ENCODE measurements at regions not wholly inside any gene's neighbourhood (a gene's known extent, or its start where the extent isn't known, plus 50 kb on each side); places are given as distances from the start of the nearest gene placed in this dataset.

DNA sequence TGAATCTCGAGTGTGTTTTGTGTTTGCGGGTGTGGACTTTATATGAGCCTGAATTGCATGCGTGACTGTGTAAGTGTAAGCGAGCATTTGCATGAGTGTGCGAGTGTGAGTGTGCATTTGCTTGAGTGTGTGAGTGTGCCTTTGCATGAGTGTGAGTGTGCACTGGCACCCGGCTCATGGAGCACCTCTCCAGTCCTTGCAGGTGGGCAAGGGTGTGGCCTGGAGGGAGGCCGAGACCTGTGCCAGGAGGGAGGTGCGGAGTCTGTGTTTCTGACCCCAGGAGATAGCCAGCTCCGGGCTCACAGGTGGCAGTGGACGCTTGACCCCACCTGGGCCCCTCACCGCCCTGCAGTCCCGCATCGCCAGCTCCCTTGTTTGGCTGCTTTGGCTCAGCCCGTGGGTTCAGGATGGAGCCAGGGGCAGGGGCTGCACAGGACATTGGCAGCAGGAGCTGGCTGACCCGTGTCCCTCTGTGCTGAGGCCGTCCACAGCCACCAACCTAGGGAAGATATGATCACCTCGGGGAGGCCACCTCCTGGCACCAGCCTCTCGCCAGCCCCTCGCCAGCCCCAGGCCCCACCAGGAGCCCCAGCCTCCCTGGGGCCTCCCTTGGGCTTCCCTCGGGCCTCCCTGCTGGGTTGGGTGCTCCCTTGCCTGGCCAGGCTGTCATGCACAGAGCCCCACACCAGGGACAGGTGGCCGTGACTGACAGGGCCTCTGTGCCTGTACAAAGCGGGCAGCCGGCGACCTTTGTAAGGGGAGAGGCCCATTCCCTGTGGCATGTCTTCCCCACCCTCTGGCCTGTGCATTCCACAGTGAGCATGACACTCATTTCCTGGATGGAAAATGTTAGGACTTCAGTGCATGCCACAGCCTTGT, 81.6 kb downstream of the PTGR3 start:
- Histone ChIP-seq H2AFZ (no peak overlapping the region), H3K4me1 (ENCODE audit: insufficient read depth) (peaks cover 10% of the 10 kb centered on the region), H3K27ac (peak overlapping the region; percentile 99), H3K4me3 (no peak overlapping the region), H3K9me3 (ENCODE audit: low read depth) (no peaks in the 10 kb centered on the region), H3K27me3 (no peaks in the 10 kb centered on the region), H4K20me1 (ENCODE audit: insufficient read depth, poor library complexity, severe bottlenecking) (no peaks in the 10 kb centered on the region), H3K36me3 (replicated peaks; ENCODE audit: insufficient read depth, low read depth) (no peaks in the 10 kb centered on the region), H3K79me2 (no peaks in the 10 kb centered on the region), H3K9me2 (replicated peaks; ENCODE audit: insufficient read depth) (no peaks in the 10 kb centered on the region), H3K4me2 (no peak overlapping the region)
- 89% methylated on average over 23 of the region's 24 CpGs for WGBS (ENCODE audit: low lambda C conversion rate, missing lambda C conversion rate)
- TF ChIP-seq, protein P1, sequence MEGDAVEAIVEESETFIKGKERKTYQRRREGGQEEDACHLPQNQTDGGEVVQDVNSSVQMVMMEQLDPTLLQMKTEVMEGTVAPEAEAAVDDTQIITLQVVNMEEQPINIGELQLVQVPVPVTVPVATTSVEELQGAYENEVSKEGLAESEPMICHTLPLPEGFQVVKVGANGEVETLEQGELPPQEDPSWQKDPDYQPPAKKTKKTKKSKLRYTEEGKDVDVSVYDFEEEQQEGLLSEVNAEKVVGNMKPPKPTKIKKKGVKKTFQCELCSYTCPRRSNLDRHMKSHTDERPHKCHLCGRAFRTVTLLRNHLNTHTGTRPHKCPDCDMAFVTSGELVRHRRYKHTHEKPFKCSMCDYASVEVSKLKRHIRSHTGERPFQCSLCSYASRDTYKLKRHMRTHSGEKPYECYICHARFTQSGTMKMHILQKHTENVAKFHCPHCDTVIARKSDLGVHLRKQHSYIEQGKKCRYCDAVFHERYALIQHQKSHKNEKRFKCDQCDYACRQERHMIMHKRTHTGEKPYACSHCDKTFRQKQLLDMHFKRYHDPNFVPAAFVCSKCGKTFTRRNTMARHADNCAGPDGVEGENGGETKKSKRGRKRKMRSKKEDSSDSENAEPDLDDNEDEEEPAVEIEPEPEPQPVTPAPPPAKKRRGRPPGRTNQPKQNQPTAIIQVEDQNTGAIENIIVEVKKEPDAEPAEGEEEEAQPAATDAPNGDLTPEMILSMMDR (IDR thresholded peaks at IDR 0.05; ENCODE audit: poor library complexity): no peak
- no peak for TF ChIP-seq EZH2phosphoT487 (IDR thresholded peaks at IDR 0.05; ENCODE audit: low read depth, severe bottlenecking, unreplicated experiment)
- TF ChIP-seq EZH2 (IDR thresholded peaks at IDR 0.05; ENCODE audit: borderline replicate concordance): no peak
- DNase-seq (ENCODE audit: low spot score): peak; percentile 78

DNA sequence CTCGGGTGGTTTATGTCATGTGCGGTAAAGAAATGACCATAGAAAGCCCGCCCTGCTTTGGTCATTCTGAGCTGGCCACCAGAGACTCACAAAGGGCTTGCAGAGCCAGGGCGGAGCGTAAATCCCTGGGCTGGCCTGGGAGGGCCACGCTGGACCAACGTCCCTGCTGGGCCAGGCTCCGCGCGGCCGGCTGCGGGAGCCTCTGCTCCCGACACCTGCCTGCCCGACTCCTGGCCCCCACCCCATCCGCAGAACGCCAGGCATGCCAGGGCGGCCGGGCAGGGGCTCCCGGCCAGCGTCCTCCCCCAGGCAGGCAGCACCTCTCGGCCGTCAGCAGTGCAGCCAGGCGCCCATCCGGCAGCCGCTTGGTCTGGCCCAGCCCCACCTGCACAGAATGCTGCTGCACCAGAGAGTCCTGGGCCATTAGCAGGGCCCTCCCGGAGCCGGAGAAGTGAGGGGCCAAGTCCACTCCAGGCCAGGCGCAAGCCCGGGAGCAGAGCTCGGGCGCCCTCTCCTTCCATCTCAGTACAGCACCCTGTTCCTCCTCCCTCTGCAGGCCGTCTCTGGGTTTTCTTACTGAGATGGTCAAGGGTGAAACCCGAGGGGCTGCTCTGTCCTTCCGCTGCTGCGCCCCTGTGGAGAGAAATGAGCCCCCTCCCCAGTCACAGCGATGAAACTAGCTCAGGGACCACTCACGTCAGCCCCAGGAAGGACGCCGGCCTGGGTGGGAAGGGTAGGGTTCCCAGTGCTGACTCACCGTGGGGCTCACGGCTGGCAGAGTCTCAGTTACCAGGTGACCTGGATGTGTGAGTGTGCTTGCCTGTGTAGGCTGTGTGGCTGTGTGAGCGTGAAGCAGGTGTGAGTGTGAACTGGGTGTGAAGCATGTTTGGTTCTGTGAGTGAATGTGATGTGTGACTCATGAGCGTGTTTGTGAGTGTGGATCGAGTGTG, 83.3 kb downstream of the PTGR3 start:
- DNase-seq (ENCODE audit: low spot score): no peak
- TF ChIP-seq EZH2 (IDR thresholded peaks at IDR 0.05; ENCODE audit: borderline replicate concordance) (no peak), EZH2phosphoT487 (IDR thresholded peaks at IDR 0.05; ENCODE audit: low read depth, severe bottlenecking, unreplicated experiment) (no peak)
- TF ChIP-seq, protein P1 (IDR thresholded peaks at IDR 0.05; ENCODE audit: poor library complexity): no peak
- no peak overlapping the region for H3K4me2 ChIP-seq

DNA sequence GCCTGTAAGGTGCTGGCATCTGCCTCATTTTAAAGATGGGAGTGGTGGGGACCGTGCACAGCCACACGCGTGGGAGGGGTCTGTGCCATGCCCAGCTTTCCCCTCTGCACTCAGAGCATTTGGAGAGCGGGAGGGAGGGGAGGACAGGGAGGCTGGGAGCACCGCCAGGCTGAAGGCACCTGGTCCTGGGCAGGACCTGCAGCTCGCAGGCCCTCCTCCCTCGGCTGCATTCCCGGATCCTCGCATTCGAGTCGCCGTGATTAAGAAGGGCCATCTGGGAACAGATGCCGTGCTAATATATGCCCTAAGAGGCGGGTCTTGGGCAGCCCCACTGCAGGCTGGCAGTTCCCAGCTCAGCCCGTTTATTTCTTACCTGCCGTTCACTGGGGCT, 84.0 kb downstream of the PTGR3 start:
- no peak for DNase-seq (ENCODE audit: low spot score)
- no peak for TF ChIP-seq EZH2phosphoT487 (IDR thresholded peaks at IDR 0.05; ENCODE audit: low read depth, severe bottlenecking, unreplicated experiment)
- TF ChIP-seq, protein P1 (IDR thresholded peaks at IDR 0.05; ENCODE audit: poor library complexity): no peak
- no peaks in the 10 kb centered on the region for H3K79me2 ChIP-seq
- no peak overlapping the region for H3K4me3 ChIP-seq
- no peaks in the 10 kb centered on the region for H3K9me2 ChIP-seq (replicated peaks; ENCODE audit: insufficient read depth)
- no peaks in the 10 kb centered on the region for H4K20me1 ChIP-seq (ENCODE audit: insufficient read depth, poor library complexity, severe bottlenecking)
- no peak overlapping the region for H3K4me2 ChIP-seq
- H3K27me3 ChIP-seq: no peaks in the 10 kb centered on the region
- peaks cover 10% of the 10 kb centered on the region for H3K4me1 ChIP-seq (ENCODE audit: insufficient read depth)
- H3K27ac ChIP-seq: no peak overlapping the region
- no peak overlapping the region for H2AFZ ChIP-seq
- 95% methylated on average over 15 of the region's 16 CpGs for WGBS (ENCODE audit: low lambda C conversion rate, missing lambda C conversion rate)
- no peaks in the 10 kb centered on the region for H3K9me3 ChIP-seq (ENCODE audit: low read depth)
- H3K36me3 ChIP-seq (replicated peaks; ENCODE audit: insufficient read depth, low read depth): no peaks in the 10 kb centered on the region

More for the DNA sequence above, 83.3 kb downstream of the PTGR3 start:
- peaks cover 10% of the 10 kb centered on the region for H3K4me1 ChIP-seq (ENCODE audit: insufficient read depth)
- WGBS (ENCODE audit: low lambda C conversion rate, missing lambda C conversion rate): 92% methylated on average over 43 of the region's 44 CpGs
- H3K9me2 ChIP-seq (replicated peaks; ENCODE audit: insufficient read depth): no peaks in the 10 kb centered on the region
- H3K4me3 ChIP-seq: no peak overlapping the region
- no peaks in the 10 kb centered on the region for H4K20me1 ChIP-seq (ENCODE audit: insufficient read depth, poor library complexity, severe bottlenecking)
- H3K36me3 ChIP-seq (replicated peaks; ENCODE audit: insufficient read depth, low read depth): no peaks in the 10 kb centered on the region
- no peaks in the 10 kb centered on the region for H3K79me2 ChIP-seq
- no peaks in the 10 kb centered on the region for H3K27me3 ChIP-seq
- H3K9me3 ChIP-seq (ENCODE audit: low read depth): no peaks in the 10 kb centered on the region
- no peak overlapping the region for H2AFZ ChIP-seq
- H3K27ac ChIP-seq: no peak overlapping the region

Measured in hepatocyte (in vitro differentiated cells).